Ramos (cell line): ENCODE measurements at regions not wholly inside any gene's neighbourhood (a gene's known extent, or its start where the extent isn't known, plus 50 kb on each side); places are given as distances from the start of the nearest gene placed in this dataset.
"Not testable (repeated sequence)": the region's sequence is repeated elsewhere in the genome, so short reads cannot be mapped to it uniquely, and the experiment has no call there.

Experiments used
- in situ Hi-C: fragments of 300-500 bp; cut with MboI; formaldehyde crosslinking; loops from one replicate; pipeline ENCODE4 v1.14.3; 2022; ENCODE audit warnings: low sequenced_read_pairs; ENCODE audit not compliant: unreplicated experiment

GRCh38 chr2:13466076-13466475 is 749.3 kb downstream of the TRIB2 start:
- in situ Hi-C loops: no loop called here

- in situ Hi-C loops: no loop called here
Measured at GRCh38 chr2:13474538-13474937, 757.8 kb downstream of the TRIB2 start.

GRCh38 chr2:13480057-13480456 is 763.3 kb downstream of the TRIB2 start:
- in situ Hi-C loops: no loop called here

GRCh38 chr2:13481201-13481600 is 764.5 kb downstream of the TRIB2 start:
- in situ Hi-C loops: no loop called here

GRCh38 chr2:13485256-13485655 is 768.5 kb downstream of the TRIB2 start:
- in situ Hi-C loops: no loop called here

- in situ Hi-C loops: no loop called here
Measured at GRCh38 chr2:13488965-13489364, 772.2 kb downstream of the TRIB2 start.

- in situ Hi-C loops: no loop called here
Measured at GRCh38 chr2:13492262-13492661, 775.5 kb downstream of the TRIB2 start.

GRCh38 chr2:13495051-13495450 is 778.3 kb downstream of the TRIB2 start:
- in situ Hi-C loops: no loop called here

- in situ Hi-C loops: no loop called here
Measured at GRCh38 chr2:13504808-13505207, 788.1 kb downstream of the TRIB2 start.

- in situ Hi-C loops: no loop called here
Measured at GRCh38 chr2:13508671-13509070, 791.9 kb downstream of the TRIB2 start.

GRCh38 chr2:13515254-13515653 is 798.5 kb downstream of the TRIB2 start:
- in situ Hi-C loops: no loop called here

- in situ Hi-C loops: no loop called here
Measured at GRCh38 chr2:13522096-13522495, 805.4 kb downstream of the TRIB2 start.

- in situ Hi-C loops: no loop called here
Measured at GRCh38 chr2:13522917-13523821, 806.4 kb downstream of the TRIB2 start.

- in situ Hi-C loops: no loop called here
Measured at GRCh38 chr2:13524492-13524891, 807.8 kb downstream of the TRIB2 start.

GRCh38 chr2:13531735-13532410 is 815.1 kb downstream of the TRIB2 start:
- in situ Hi-C loops: not testable (repeated sequence)

GRCh38 chr2:13532781-13533523 is 816.2 kb downstream of the TRIB2 start:
- in situ Hi-C loops: not testable (repeated sequence)

- in situ Hi-C loops: no loop called here
Measured at GRCh38 chr2:13533524-13533922, 816.8 kb downstream of the TRIB2 start.

GRCh38 chr2:13536941-13537340 is 820.2 kb downstream of the TRIB2 start:
- in situ Hi-C loops: no loop called here

- in situ Hi-C loops: no loop called here
Measured at GRCh38 chr2:13537771-13538349, 821.1 kb downstream of the TRIB2 start.

GRCh38 chr2:13539296-13539695 is 822.6 kb downstream of the TRIB2 start:
- in situ Hi-C loops: no loop called here
